Posterior vena cava (tissue), 2 donors: ENCODE measurements at regions not wholly inside any gene's neighbourhood (a gene's known extent, or its start where the extent isn't known, plus 50 kb on each side); places are given as distances from the start of the nearest gene placed in this dataset.

Experiments
- DNase-seq: peaks from one replicate; pipeline ENCODE4 v3.0.0-alpha.2; 2020; ENCODE audit warnings: low spot score
- intact Hi-C, 2 donors: fragments of 100-400 bp; cut with DNase I; formaldehyde crosslinking; loops; one replicate each; pipeline versions ENCODE4 v1.14.1 to v1.14.2; 2022 to 2023
- donor health status: DM: yes; HTN: yes; CAD: no.
- donor health status: DM: yes; HTN: yes; CAD: no.

DNA sequence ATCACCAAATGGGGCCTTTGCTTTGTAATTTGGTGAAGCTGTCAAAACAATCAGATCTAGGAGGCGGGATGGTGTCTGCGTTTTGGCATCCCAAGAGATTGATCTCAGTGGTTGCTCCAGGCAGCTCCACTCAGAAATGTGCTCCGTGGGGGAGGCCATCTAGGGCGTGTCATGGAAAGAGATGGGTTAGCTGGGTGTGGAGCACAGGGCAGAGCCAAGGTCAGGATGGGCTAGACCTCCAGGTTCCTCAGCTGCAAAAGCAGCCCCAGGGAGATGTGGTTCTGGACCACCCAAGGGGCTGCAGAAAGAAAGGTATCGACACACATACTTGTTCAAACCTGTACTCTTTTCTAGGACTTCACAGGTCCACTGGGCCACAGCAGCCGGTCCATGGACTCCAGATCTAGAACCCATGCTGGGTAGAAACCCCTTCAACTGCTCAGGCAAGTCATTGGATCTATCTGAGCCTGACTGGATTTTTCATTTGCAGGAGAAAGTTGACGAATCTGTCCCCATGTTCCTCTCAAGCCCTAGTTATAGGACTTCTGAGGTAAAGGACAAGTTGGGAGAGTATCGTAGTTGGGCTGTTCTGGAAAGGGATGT is 270.2 kb upstream of the RPL38 start:
- no peak for DNase-seq
- intact Hi-C loops = no loop called here

GRCh38 chr17:73933871-73934270 is 269.6 kb upstream of the RPL38 start:
- DNase-seq = no peak

GRCh38 chr17:73934696-73935095 is 268.8 kb upstream of the RPL38 start:
- intact Hi-C loops = no loop called here
- DNase-seq = no peak

More at GRCh38 chr17:73933871-73934270, 269.6 kb upstream of the RPL38 start:
- intact Hi-C loops = no loop called here

DNA sequence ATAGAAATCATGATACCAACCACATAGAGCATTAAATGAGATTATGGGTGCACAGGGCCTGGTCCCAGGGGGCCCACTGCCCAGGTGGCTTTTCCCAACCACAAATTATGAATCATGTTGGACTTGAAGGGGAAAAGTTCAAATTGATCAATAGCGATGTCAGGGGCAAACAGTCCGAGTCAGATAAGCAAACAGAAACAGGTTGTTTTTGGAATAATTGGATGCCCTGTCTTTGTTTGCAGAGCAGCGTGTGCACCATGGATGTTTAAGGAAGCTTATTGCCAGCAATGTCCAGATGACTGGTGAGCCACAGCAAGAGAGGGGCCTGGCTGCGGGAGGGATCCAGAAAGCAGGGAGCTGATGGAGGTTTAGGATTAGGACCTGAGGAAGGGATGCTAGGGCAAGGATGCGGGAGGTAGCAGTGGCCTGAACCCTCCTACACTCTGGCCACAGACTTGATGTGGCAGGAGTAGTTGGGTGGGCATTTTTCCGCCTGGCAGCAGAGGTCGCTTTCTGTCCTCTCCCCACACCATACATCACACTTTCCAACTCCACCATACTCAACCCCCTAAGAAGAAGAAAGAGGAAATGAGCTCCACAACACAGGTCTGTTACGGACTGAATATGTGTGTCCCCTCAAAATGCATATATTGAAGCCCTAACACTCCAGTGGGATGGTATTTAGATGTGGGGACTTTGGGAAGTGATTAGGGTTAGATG is 266.4 kb upstream of the RPL38 start:
- intact Hi-C loops = no loop called here
- DNase-seq = no peak

DNA sequence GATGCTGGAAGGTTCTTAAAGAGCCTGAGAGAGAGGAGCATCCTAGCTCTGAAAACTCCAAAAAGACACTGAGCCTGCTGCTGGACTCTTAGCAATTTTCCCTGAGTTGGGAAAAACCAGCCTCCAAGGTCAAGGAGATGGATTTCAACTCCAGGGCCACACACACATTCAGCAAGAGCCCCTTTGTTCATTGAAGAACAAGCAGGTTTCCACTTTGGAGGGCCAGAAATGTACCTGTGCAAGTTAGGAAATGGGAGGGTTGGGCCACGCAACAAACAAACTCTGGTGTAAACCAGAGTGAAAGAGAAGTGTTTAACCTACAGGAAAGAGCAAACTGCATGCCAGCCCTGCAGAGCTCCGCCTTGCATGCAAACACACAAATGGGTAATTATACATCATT is 264.8 kb upstream of the RPL38 start:
- DNase-seq = no peak
- intact Hi-C loops = no loop called here

GRCh38 chr17:73939806-73940205 is 263.7 kb upstream of the RPL38 start:
- intact Hi-C loops = no loop called here
- no peak for DNase-seq

DNA sequence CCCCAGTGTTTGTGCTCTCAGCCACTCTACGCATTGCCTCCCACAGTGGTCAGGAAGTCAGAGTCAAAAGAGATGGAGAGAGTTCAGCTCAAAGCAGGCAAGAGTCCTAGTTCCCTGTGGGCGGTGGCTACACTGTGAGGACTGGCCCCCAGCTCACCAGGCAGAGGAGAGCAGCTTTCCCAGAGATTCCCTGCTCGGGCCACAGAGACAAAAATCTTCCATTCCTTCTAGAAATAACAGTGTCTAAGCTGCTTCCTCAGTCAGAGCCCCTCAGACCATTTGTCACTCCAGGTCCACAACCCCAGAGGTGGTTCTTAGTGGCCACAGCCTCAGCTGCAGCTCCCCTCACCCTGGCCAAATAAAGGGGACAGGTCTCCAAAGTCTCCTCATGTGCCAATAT is 263.0 kb upstream of the RPL38 start:
- intact Hi-C loops = no loop called here

GRCh38 chr17:73941919-73942530 is 261.5 kb upstream of the RPL38 start:
- DNase-seq = no peak
- intact Hi-C loops = no loop called here

More for the DNA sequence above, 263.0 kb upstream of the RPL38 start:
- DNase-seq = no peak

- intact Hi-C loops = no loop called here
- DNase-seq = no peak
Measured at GRCh38 chr17:73942703-73943415, 260.6 kb upstream of the RPL38 start.

- intact Hi-C loops = no loop called here
- DNase-seq = no peak
Measured at GRCh38 chr17:73943416-73944110, 259.9 kb upstream of the RPL38 start.

GRCh38 chr17:73944366-73944765 is 259.1 kb upstream of the RPL38 start:
- intact Hi-C loops = no loop called here
- no peak for DNase-seq

GRCh38 chr17:73947281-73947965 is 256.1 kb upstream of the RPL38 start:
- no peak for DNase-seq
- intact Hi-C loops = no loop called here

GRCh38 chr17:73947966-73948355 is 255.5 kb upstream of the RPL38 start:
- DNase-seq = no peak
- intact Hi-C loops = no loop called here

GRCh38 chr17:73949903-73950592 is 253.4 kb upstream of the RPL38 start:
- DNase-seq = no peak
- intact Hi-C loops = loop anchor here in 1 of 2 donors (10.0 kb wide), 1 partner anchor 515 kb away; no protein-coding TSS in a partner anchor

GRCh38 chr17:73950593-73950914 is 252.9 kb upstream of the RPL38 start:
- DNase-seq = no peak
- intact Hi-C loops = loop anchor here in 1 of 2 donors (10.0 kb wide), 1 partner anchor 516 kb away; no protein-coding TSS in a partner anchor

- DNase-seq = no peak
- intact Hi-C loops = loop anchor here in 1 of 2 donors (10.0 kb wide), 1 partner anchor 517 kb away; no protein-coding TSS in a partner anchor
Measured at GRCh38 chr17:73952082-73952479, 251.4 kb upstream of the RPL38 start.

- intact Hi-C loops = loop anchor here in 1 of 2 donors (10.0 kb wide), 1 partner anchor 518 kb away; no protein-coding TSS in a partner anchor
- DNase-seq = no peak
Measured at GRCh38 chr17:73952480-73953205, 250.8 kb upstream of the RPL38 start.
